HepG2 (cell line): ENCODE measurements at regions not wholly inside any gene's neighbourhood (a gene's known extent, or its start where the extent isn't known, plus 50 kb on each side); places are given as distances from the start of the nearest gene placed in this dataset.

Source experiments
- MYC ChIP-seq: sonication (generic); formaldehyde crosslinking; IDR thresholded peaks from 2 replicates; pipeline ENCODE4 v1.9.0; 2021; ENCODE audit warnings: missing genetic modification reagents, borderline replicate concordance
- PCBP1 ChIP-seq: fragments of 200-400 bp; formaldehyde crosslinking; IDR thresholded peaks from 2 replicates; pipeline ENCODE4 v1.6.1; 2017; ENCODE audit warnings: mild to moderate bottlenecking, low read depth, low read length, borderline replicate concordance
- POLR2A ChIP-seq, 2 experiments: IDR thresholded peaks; 2 replicates each; pipeline ENCODE4 v1.6.1; 2011; ENCODE audit warnings: low read depth in 2 of 2, low read length in 2 of 2, mild to moderate bottlenecking in 1 of 2, moderate library complexity in 1 of 2; ENCODE audit not compliant: insufficient read depth in 1 of 2
- POLR2AphosphoS2 ChIP-seq: IDR thresholded peaks from 2 replicates; pipeline ENCODE4 v1.6.1; 2011; ENCODE audit warnings: low read depth, low read length, improper control_type of control experiment
- ZNF24 ChIP-seq: fragments of 450-650 bp; IDR thresholded peaks from 2 replicates; pipeline ENCODE4 v1.6.1; 2017; ENCODE audit warnings: antibody characterized with exemption, mild to moderate bottlenecking
- TF ChIP-seq, protein P1 (sequence below): sonication (generic); formaldehyde crosslinking; IDR thresholded peaks from 2 replicates; pipeline ENCODE4 v1.4.0; 2020; ENCODE audit warnings: missing genetic modification reagents
- TF ChIP-seq, protein P2 (sequence below): sonication (generic); formaldehyde crosslinking; IDR thresholded peaks from 2 replicates; pipeline ENCODE4 v1.4.0; 2020; ENCODE audit warnings: missing genetic modification reagents, borderline replicate concordance
- TF ChIP-seq, protein P3 (sequence below): sonication (generic); formaldehyde crosslinking; IDR thresholded peaks from 2 replicates; pipeline ENCODE4 v1.5.0; 2020; ENCODE audit warnings: mild to moderate bottlenecking, missing genetic modification reagents, moderate library complexity
- TF ChIP-seq, protein P4 (sequence below): sonication (generic); formaldehyde crosslinking; IDR thresholded peaks from 2 replicates; pipeline ENCODE4 v1.4.0; 2020; ENCODE audit warnings: mild to moderate bottlenecking, missing genetic modification reagents
- TF ChIP-seq, protein P5 (sequence below): sonication (generic); formaldehyde crosslinking; IDR thresholded peaks from 2 replicates; pipeline ENCODE4 v1.4.0; 2020; ENCODE audit warnings: mild to moderate bottlenecking, missing genetic modification reagents, borderline replicate concordance

DNA sequence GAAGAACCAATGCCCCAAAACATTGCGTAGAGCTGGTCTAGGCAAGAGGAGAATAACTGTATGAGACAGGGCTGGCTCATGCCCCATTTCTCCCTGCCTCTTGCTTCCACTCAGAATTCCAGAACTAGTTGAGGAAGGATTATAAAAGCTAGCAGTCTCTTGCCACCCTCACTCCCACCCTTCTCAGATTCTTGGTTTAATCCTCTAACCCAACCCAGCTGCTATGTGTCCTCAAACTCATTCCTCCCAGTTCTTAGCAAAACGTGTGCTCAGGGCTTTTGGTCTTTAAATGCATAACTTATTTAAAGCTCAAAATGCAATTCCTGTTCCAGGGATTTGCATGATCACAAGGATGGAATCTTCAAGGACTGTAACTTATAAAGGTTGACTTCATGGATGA is 466.3 kb downstream of the COG6 start:
- TF ChIP-seq, protein P1, sequence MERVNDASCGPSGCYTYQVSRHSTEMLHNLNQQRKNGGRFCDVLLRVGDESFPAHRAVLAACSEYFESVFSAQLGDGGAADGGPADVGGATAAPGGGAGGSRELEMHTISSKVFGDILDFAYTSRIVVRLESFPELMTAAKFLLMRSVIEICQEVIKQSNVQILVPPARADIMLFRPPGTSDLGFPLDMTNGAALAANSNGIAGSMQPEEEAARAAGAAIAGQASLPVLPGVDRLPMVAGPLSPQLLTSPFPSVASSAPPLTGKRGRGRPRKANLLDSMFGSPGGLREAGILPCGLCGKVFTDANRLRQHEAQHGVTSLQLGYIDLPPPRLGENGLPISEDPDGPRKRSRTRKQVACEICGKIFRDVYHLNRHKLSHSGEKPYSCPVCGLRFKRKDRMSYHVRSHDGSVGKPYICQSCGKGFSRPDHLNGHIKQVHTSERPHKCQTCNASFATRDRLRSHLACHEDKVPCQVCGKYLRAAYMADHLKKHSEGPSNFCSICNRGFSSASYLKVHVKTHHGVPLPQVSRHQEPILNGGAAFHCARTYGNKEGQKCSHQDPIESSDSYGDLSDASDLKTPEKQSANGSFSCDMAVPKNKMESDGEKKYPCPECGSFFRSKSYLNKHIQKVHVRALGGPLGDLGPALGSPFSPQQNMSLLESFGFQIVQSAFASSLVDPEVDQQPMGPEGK (CRISPR knock-in tag) = no peak
- TF ChIP-seq, protein P2, sequence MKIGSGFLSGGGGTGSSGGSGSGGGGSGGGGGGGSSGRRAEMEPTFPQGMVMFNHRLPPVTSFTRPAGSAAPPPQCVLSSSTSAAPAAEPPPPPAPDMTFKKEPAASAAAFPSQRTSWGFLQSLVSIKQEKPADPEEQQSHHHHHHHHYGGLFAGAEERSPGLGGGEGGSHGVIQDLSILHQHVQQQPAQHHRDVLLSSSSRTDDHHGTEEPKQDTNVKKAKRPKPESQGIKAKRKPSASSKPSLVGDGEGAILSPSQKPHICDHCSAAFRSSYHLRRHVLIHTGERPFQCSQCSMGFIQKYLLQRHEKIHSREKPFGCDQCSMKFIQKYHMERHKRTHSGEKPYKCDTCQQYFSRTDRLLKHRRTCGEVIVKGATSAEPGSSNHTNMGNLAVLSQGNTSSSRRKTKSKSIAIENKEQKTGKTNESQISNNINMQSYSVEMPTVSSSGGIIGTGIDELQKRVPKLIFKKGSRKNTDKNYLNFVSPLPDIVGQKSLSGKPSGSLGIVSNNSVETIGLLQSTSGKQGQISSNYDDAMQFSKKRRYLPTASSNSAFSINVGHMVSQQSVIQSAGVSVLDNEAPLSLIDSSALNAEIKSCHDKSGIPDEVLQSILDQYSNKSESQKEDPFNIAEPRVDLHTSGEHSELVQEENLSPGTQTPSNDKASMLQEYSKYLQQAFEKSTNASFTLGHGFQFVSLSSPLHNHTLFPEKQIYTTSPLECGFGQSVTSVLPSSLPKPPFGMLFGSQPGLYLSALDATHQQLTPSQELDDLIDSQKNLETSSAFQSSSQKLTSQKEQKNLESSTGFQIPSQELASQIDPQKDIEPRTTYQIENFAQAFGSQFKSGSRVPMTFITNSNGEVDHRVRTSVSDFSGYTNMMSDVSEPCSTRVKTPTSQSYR (CRISPR knock-in tag) = no peak
- TF ChIP-seq, protein P3, sequence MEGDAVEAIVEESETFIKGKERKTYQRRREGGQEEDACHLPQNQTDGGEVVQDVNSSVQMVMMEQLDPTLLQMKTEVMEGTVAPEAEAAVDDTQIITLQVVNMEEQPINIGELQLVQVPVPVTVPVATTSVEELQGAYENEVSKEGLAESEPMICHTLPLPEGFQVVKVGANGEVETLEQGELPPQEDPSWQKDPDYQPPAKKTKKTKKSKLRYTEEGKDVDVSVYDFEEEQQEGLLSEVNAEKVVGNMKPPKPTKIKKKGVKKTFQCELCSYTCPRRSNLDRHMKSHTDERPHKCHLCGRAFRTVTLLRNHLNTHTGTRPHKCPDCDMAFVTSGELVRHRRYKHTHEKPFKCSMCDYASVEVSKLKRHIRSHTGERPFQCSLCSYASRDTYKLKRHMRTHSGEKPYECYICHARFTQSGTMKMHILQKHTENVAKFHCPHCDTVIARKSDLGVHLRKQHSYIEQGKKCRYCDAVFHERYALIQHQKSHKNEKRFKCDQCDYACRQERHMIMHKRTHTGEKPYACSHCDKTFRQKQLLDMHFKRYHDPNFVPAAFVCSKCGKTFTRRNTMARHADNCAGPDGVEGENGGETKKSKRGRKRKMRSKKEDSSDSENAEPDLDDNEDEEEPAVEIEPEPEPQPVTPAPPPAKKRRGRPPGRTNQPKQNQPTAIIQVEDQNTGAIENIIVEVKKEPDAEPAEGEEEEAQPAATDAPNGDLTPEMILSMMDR (CRISPR knock-in tag) = no peak
- TF ChIP-seq, protein P4, sequence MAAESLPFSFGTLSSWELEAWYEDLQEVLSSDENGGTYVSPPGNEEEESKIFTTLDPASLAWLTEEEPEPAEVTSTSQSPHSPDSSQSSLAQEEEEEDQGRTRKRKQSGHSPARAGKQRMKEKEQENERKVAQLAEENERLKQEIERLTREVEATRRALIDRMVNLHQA = no peak
- no peak for TF ChIP-seq ZNF24
- no peak for TF ChIP-seq PCBP1
- TF ChIP-seq, protein P5, sequence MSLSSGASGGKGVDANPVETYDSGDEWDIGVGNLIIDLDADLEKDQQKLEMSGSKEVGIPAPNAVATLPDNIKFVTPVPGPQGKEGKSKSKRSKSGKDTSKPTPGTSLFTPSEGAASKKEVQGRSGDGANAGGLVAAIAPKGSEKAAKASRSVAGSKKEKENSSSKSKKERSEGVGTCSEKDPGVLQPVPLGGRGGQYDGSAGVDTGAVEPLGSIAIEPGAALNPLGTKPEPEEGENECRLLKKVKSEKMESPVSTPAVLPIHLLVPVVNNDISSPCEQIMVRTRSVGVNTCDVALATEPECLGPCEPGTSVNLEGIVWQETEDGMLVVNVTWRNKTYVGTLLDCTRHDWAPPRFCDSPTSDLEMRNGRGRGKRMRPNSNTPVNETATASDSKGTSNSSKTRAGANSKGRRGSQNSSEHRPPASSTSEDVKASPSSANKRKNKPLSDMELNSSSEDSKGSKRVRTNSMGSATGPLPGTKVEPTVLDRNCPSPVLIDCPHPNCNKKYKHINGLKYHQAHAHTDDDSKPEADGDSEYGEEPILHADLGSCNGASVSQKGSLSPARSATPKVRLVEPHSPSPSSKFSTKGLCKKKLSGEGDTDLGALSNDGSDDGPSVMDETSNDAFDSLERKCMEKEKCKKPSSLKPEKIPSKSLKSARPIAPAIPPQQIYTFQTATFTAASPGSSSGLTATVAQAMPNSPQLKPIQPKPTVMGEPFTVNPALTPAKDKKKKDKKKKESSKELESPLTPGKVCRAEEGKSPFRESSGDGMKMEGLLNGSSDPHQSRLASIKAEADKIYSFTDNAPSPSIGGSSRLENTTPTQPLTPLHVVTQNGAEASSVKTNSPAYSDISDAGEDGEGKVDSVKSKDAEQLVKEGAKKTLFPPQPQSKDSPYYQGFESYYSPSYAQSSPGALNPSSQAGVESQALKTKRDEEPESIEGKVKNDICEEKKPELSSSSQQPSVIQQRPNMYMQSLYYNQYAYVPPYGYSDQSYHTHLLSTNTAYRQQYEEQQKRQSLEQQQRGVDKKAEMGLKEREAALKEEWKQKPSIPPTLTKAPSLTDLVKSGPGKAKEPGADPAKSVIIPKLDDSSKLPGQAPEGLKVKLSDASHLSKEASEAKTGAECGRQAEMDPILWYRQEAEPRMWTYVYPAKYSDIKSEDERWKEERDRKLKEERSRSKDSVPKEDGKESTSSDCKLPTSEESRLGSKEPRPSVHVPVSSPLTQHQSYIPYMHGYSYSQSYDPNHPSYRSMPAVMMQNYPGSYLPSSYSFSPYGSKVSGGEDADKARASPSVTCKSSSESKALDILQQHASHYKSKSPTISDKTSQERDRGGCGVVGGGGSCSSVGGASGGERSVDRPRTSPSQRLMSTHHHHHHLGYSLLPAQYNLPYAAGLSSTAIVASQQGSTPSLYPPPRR (CRISPR knock-in tag) = no peak
- no peak for TF ChIP-seq POLR2A (IDR thresholded peaks at IDR 0.05; ENCODE audit: insufficient read depth in 1 of 2, low read depth in 2 of 2, low read length in 2 of 2)
- no peak for TF ChIP-seq MYC
- TF ChIP-seq POLR2AphosphoS2 = no peak
